Neutrophil (primary cell): ENCODE measurements at regions not wholly inside any gene's neighbourhood (a gene's known extent, or its start where the extent isn't known, plus 50 kb on each side); places are given as distances from the start of the nearest gene placed in this dataset.

ENCODE experiments used
- H3K27ac ChIP-seq: fragments of 200-600 bp; sonication (generic); 2 replicates; pipeline ENCODE4 v1.5.1; 2016; ENCODE audit warnings: mild to moderate bottlenecking, moderate library complexity
- H3K27me3 ChIP-seq: fragments of 200-600 bp; sonication (generic); 2 replicates; pipeline ENCODE4 v1.6.0; 2016; ENCODE audit warnings: mild to moderate bottlenecking
- H3K36me3 ChIP-seq: fragments of 200-600 bp; sonication (generic); 2 replicates; pipeline ENCODE4 v1.5.1; 2017
- H3K4me1 ChIP-seq, 2 experiments: fragments of 200-600 bp in 1 of 2; sonication (generic) in 1 of 2; 1 replicate in 1 of 2; 2 replicates in 1 of 2; pipeline versions ENCODE4 v1.5.1 to v1.6.1; 2013 to 2016; ENCODE audit warnings: low read depth in 1 of 2, low read length in 1 of 2, mild to moderate bottlenecking in 1 of 2, moderate library complexity in 1 of 2; ENCODE audit not compliant: control insufficient read depth in 1 of 2, insufficient read depth in 1 of 2
- H3K4me3 ChIP-seq, 2 experiments: fragments of 200-600 bp in 1 of 2; sonication (generic) in 1 of 2; 1 replicate in 1 of 2; 2 replicates in 1 of 2; pipeline ENCODE4 v1.5.1; 2013 to 2016; ENCODE audit warnings: low read depth in 1 of 2, low read length in 1 of 2, mild to moderate bottlenecking in 1 of 2, moderate library complexity in 1 of 2
- H3K9me3 ChIP-seq: fragments of 200-600 bp; sonication (generic); 2 replicates; pipeline ENCODE4 v1.5.1; 2016
- TF ChIP-seq, protein P1 (sequence below): fragments of 200-600 bp; sonication (generic); IDR thresholded peaks from 2 replicates; pipeline ENCODE4 v1.5.1; 2016; ENCODE audit warnings: antibody characterized with exemption

- H3K36me3 ChIP-seq, result no peaks in the 10 kb centered on the region
- peaks cover 0 to 8% of the 10 kb centered on the region in 2 experiments for H3K4me1 ChIP-seq
- TF ChIP-seq, protein P1, sequence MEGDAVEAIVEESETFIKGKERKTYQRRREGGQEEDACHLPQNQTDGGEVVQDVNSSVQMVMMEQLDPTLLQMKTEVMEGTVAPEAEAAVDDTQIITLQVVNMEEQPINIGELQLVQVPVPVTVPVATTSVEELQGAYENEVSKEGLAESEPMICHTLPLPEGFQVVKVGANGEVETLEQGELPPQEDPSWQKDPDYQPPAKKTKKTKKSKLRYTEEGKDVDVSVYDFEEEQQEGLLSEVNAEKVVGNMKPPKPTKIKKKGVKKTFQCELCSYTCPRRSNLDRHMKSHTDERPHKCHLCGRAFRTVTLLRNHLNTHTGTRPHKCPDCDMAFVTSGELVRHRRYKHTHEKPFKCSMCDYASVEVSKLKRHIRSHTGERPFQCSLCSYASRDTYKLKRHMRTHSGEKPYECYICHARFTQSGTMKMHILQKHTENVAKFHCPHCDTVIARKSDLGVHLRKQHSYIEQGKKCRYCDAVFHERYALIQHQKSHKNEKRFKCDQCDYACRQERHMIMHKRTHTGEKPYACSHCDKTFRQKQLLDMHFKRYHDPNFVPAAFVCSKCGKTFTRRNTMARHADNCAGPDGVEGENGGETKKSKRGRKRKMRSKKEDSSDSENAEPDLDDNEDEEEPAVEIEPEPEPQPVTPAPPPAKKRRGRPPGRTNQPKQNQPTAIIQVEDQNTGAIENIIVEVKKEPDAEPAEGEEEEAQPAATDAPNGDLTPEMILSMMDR, result no peak
- no peaks in the 10 kb centered on the region for H3K9me3 ChIP-seq
- no peak overlapping the region for H3K27ac ChIP-seq
- no peak overlapping the region for H3K4me3 ChIP-seq
- H3K27me3 ChIP-seq, result no peaks in the 10 kb centered on the region
Observed at GRCh38 chr3:72576563-72576962, 271.7 kb downstream of the SHQ1 start.

DNA sequence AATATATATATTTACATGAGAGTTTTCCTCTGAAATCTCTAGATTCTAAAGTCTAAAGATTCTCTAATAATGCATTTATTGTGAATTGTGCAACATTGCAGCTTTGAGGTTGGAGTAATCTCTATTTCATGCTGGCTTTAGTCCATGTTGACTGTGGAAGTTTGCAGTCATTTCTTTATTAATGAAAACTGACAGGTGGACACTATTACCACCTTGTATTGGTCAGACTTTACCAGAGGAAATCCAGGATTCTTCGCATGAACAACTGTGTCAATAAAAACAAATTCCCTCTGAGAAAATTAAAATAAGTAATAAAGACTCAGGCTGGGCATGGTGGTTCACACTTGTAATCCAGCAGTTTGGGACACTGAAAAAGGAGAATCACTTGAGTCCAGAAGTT, 274.1 kb downstream of the SHQ1 start:
- peaks cover 0 to 8% of the 10 kb centered on the region in 2 experiments for H3K4me1 ChIP-seq
- no peaks in the 10 kb centered on the region for H3K27me3 ChIP-seq
- no peaks in the 10 kb centered on the region for H3K36me3 ChIP-seq
- no peak overlapping the region for H3K4me3 ChIP-seq
- TF ChIP-seq, protein P1, result no peak
- H3K9me3 ChIP-seq, result no peaks in the 10 kb centered on the region
- H3K27ac ChIP-seq, result no peak overlapping the region

GRCh38 chr3:72573051-72573450, 275.2 kb downstream of the SHQ1 start:
- no peaks in the 10 kb centered on the region for H3K36me3 ChIP-seq
- no peak overlapping the region for H3K4me3 ChIP-seq
- no peaks in the 10 kb centered on the region for H3K9me3 ChIP-seq
- TF ChIP-seq, protein P1, result no peak
- H3K27ac ChIP-seq, result no peak overlapping the region
- H3K27me3 ChIP-seq, result no peaks in the 10 kb centered on the region
- peaks cover 0 to 8% of the 10 kb centered on the region in 2 experiments for H3K4me1 ChIP-seq

DNA sequence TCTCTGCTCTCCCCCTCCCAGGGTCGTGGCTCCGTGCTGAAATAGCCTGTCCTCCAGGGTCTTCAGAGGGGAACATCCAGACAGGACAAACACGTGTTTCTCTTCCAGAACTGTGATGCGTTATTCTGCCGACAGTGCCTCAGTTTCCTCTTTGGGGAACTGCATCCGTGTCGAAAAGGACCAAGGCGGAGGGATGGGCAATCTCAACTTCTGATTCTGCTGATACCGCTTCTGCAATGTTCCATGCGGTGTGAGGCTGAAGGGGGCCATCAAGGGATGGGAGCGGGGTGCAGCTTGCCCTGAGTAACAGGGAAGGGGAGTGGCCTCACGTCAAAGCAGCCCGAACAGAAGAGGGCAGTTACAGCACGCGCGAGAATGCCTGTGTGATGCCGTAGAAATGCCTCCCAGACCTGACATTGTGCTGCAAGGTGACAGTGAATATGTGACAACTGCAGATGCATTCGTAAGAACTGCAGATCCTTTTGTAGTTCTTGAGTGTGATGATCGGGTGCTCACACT, 275.7 kb downstream of the SHQ1 start:
- Histone ChIP-seq H3K27ac (no peak overlapping the region), H3K27me3 (no peaks in the 10 kb centered on the region), H3K9me3 (no peaks in the 10 kb centered on the region), H3K4me3 (no peak overlapping the region), H3K36me3 (no peaks in the 10 kb centered on the region), H3K4me1 (peaks cover 0 to 8% of the 10 kb centered on the region in 2 experiments)
- TF ChIP-seq, protein P1, result no peak

GRCh38 chr3:72571638-72572114, 276.6 kb downstream of the SHQ1 start:
- no peak overlapping the region for H3K4me3 ChIP-seq
- TF ChIP-seq, protein P1, result no peak
- H3K36me3 ChIP-seq, result no peaks in the 10 kb centered on the region
- H3K4me1 ChIP-seq, result peaks cover 0 to 4% of the 10 kb centered on the region in 2 experiments
- H3K27ac ChIP-seq, result no peak overlapping the region
- no peaks in the 10 kb centered on the region for H3K27me3 ChIP-seq
- H3K9me3 ChIP-seq, result no peaks in the 10 kb centered on the region

DNA sequence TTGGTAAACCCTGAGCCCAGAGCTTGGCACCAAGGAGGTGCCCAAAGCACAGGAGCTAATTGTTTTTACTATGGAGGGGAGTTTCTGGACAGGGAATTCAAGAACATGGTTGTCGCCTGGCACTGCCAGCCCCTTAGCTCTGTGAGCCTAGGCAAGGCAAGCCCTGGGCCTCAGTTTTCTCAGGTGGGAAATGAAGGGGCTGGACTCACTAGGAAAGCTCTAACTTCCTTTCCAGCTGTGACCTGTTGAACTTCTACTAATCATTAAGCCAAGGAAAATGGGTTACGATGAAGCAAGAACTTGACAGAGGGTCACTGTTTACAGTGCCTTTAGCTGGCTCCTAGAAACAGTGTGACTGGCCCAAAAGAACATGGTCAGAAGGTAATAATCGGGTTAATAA, 277.2 kb downstream of the SHQ1 start:
- Histone ChIP-seq H3K27ac (no peak overlapping the region), H3K27me3 (no peaks in the 10 kb centered on the region), H3K9me3 (no peaks in the 10 kb centered on the region), H3K36me3 (no peaks in the 10 kb centered on the region), H3K4me1 (no peaks in the 10 kb centered on the region), H3K4me3 (no peak overlapping the region)
- TF ChIP-seq, protein P1, result no peak
